Common myeloid progenitor, CD34-positive (primary cell): ENCODE measurements at regions not wholly inside any gene's neighbourhood (a gene's known extent, or its start where the extent isn't known, plus 50 kb on each side); places are given as distances from the start of the nearest gene placed in this dataset.

Source experiments
- CTCF ChIA-PET: fragments of 350-600 bp; sonication (Branson Sonifier 250); formaldehyde crosslinking; loops from one replicate; lab custom pipeline; 2021; ENCODE audit warnings: antibody characterized with exemption; lab: Charles Lee
- POLR2A ChIA-PET: fragments of 350-600 bp; sonication (Branson Sonifier 250); formaldehyde crosslinking; loops from one replicate; lab custom pipeline; 2021; ENCODE audit warnings: antibody characterized with exemption; lab: Charles Lee
- DNase-seq, 3 donors: peaks; one replicate each; pipeline versions ENCODE4 v3.0.0 to v3.0.0-alpha.2; 2013
- H3K27ac ChIP-seq, 2 experiments: 1 replicate in 1 of 2; 2 replicates in 1 of 2; pipeline ENCODE4 v1.7.0; 2013; ENCODE audit warnings: inconsistent platforms in 2 of 2, low read length in 2 of 2, mild to moderate bottlenecking in 2 of 2, low read depth in 1 of 2, moderate library complexity in 1 of 2; ENCODE audit not compliant: severe bottlenecking in 2 of 2, insufficient read depth in 1 of 2, poor library complexity in 1 of 2
- H3K27me3 ChIP-seq, 5 experiments: replicated peaks in 2 of 5; 1 replicate in 3 of 5; 2 replicates in 2 of 5; pipeline versions ENCODE4 v1.6.1 to v1.7.0; 2013; ENCODE audit warnings: low read length in 4 of 5, mild to moderate bottlenecking in 2 of 5, moderate library complexity in 2 of 5, inconsistent platforms in 1 of 5; ENCODE audit not compliant: insufficient read depth in 5 of 5, control insufficient read depth in 4 of 5
- H3K36me3 ChIP-seq, 4 experiments: 1 replicate in 2 of 4; 2 replicates in 2 of 4; pipeline versions ENCODE4 v1.6.1 to v1.7.0; 2013; ENCODE audit warnings: low read length in 3 of 4, control low read depth in 1 of 4, mild to moderate bottlenecking in 1 of 4; ENCODE audit not compliant: control insufficient read depth in 4 of 4, insufficient read depth in 4 of 4
- H3K4me1 ChIP-seq, 4 experiments: 1 replicate in 3 of 4; 2 replicates in 1 of 4; pipeline versions ENCODE4 v1.6.1 to v1.7.1; 2013; ENCODE audit warnings: low read length in 3 of 4, mild to moderate bottlenecking in 3 of 4, control low read depth in 1 of 4, inconsistent platforms in 1 of 4, moderate library complexity in 1 of 4; ENCODE audit not compliant: control insufficient read depth in 4 of 4, insufficient read depth in 4 of 4; ENCODE audit errors: control extremely low read depth in 1 of 4
- H3K4me3 ChIP-seq, 7 experiments: 1 replicate in 4 of 7; 2 replicates in 3 of 7; pipeline versions ENCODE4 v1.5.1 to v1.7.0; 2013; ENCODE audit warnings: mild to moderate bottlenecking in 7 of 7, low read length in 6 of 7, moderate library complexity in 6 of 7, inconsistent platforms in 2 of 7, low read depth in 2 of 7, control low read depth in 1 of 7; ENCODE audit not compliant: insufficient read depth in 4 of 7, control insufficient read depth in 1 of 7; ENCODE audit errors: extremely low read depth in 1 of 7
- H3K9me3 ChIP-seq, 5 experiments: 1 replicate in 4 of 5; 2 replicates in 1 of 5; pipeline versions ENCODE4 v1.6.1 to v1.7.1; 2013; ENCODE audit warnings: low read length in 4 of 5, mild to moderate bottlenecking in 2 of 5, inconsistent platforms in 1 of 5, low read depth in 1 of 5, moderate library complexity in 1 of 5; ENCODE audit not compliant: control insufficient read depth in 4 of 5, insufficient read depth in 2 of 5; ENCODE audit errors: control extremely low read depth in 1 of 5
- WGBS: methylation state at CpG from one replicate; pipeline ENCODE4 v1.1.5; 2013; ENCODE audit not compliant: insufficient coverage; 5-methylcytosine and 5-hydroxymethylcytosine counted together

DNA sequence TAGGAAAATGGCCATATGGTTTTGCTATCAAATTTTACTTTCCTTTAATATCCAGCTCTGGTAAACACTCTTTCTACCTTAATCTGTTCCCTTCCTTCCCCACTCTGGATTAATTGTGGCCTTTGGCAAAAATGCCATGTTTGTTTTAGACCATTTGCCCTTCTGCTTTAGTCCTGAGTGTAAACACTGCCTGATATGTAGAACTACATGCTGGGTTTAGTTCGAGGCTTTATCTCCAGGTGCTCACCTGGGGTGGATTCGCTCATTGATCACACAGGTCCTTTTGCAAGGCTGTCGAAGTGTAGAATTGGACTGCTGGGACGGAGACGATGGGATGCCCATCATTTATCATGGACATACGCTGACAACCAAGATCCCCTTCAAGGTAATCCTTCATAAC lies 94.1 kb downstream of the NOC3L start:
- no peaks in the 10 kb centered on the region for H3K36me3 ChIP-seq
- no peaks in the 10 kb centered on the region for H3K4me1 ChIP-seq
- ChIA-PET POLR2A (no interaction called here), CTCF (no interaction called here)
- no peak for DNase-seq
- 92% methylated on average over 5 of the region's 6 CpGs for WGBS
- peaks cover 2 to 23% (median 3%) of the 10 kb centered on the region in 5 experiments for H3K27me3 ChIP-seq
- peaks cover 0 to 12% (median 11%) of the 10 kb centered on the region in 5 experiments for H3K9me3 ChIP-seq
- H3K27ac ChIP-seq, result no peak overlapping the region
- H3K4me3 ChIP-seq, result no peak overlapping the region

DNA sequence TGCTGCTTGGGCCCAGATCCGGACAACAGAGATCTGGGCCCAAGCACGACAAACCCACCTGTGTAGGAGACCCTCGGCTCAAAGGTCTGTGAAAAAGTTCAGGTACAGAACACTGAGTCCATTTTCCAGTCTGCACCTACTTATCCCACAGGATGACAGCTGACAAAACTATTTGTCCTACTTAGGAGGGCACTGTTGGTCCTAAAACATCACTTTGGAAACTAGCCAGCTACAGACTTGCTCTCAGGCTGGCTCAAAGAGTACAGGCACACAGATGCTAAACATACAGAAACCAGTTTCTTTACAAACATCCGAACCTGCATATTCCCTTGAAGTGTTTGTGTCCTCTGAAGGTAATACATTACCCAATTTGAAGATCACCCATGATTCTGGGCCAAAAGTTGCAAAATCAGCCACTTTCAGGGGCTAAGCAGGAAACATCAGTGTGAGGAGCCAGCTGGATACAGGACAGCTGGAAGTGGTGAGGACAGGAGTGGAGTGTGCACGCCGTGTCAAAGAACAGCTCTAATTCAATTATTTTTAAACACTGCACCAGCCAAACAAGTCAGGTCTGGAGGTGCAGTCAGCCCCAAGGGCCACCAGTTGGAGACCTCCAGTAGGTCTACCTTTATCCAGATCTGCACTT lies 88.5 kb downstream of the NOC3L start:
- Histone ChIP-seq H3K27ac (no peak overlapping the region), H3K27me3 (peaks cover 0 to 20% (median 8%) of the 10 kb centered on the region in 5 experiments), H3K4me1 (no peaks in the 10 kb centered on the region), H3K9me3 (peaks cover 0 to 12% (median 11%) of the 10 kb centered on the region in 5 experiments), H3K4me3 (no peak overlapping the region), H3K36me3 (no peaks in the 10 kb centered on the region)
- DNase-seq, result no peak
- WGBS, result 100% methylated on average over 3 of the region's 6 CpGs
- CTCF ChIA-PET, result interaction anchor here (0.9 to 1.8 kb wide), 2 partner anchors 9 to 47 kb away, joined by 3 to 9 read pairs; no protein-coding TSS in a partner anchor
- POLR2A ChIA-PET, result no interaction called here

DNA sequence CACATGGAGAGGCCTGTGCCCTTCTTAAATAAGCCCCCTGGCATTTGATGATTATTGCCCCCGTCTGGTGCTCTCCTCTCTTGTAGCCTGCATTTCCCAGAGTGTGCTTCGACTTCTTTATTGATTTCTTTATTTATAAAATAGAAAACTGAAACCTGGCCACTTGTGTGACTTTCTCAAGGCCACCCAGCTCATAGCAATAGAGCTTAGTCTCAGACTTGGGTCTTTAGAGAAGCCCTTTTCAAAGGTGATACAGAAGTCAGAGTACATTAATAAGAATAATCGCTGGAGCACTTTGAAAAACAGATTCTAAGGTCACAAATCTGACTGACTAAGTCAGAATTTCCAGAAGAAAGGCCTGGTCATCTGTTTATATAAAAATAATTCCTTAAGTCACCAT lies 86.6 kb downstream of the NOC3L start:
- no peak overlapping the region for H3K27ac ChIP-seq
- WGBS, result no CpG with 5 or more reads among the region's 3 CpGs
- ChIA-PET POLR2A (no interaction called here), CTCF (no interaction called here)
- no peak overlapping the region for H3K4me3 ChIP-seq
- H3K36me3 ChIP-seq, result no peaks in the 10 kb centered on the region
- H3K4me1 ChIP-seq, result no peaks in the 10 kb centered on the region
- H3K27me3 ChIP-seq, result peaks cover 3 to 27% (median 14%) of the 10 kb centered on the region in 5 experiments
- peaks cover 0 to 11% (median 6%) of the 10 kb centered on the region in 5 experiments for H3K9me3 ChIP-seq
- DNase-seq, result no peak

DNA sequence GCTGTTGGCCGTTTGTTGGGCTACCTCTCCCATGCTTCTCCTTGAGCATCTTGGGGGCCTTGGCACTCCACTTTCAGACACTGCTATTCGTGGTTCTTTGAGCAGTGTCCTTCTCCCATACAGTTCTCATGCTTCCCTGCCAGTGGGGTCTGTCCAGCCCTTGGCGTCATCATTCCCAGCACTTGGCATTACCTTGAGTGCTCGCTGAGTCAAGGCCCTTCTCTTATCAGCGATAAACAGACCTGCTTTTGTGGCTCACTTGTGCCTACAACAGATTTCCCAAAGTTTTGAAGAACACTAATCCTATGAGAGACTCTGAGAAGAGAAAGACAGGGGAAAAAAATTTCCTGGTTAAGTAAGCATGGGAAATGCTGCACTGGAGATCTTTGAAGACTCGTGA lies 85.3 kb downstream of the NOC3L start:
- Histone ChIP-seq H3K4me1 (no peaks in the 10 kb centered on the region), H3K4me3 (no peak overlapping the region), H3K9me3 (peaks cover 0 to 8% (median 3%) of the 10 kb centered on the region in 5 experiments), H3K36me3 (no peaks in the 10 kb centered on the region), H3K27ac (no peak overlapping the region), H3K27me3 (peaks cover 5 to 37% (median 20%) of the 10 kb centered on the region in 5 experiments)
- ChIA-PET POLR2A (no interaction called here), CTCF (interaction anchor here (1.6 to 2.4 kb wide), 2 partner anchors 14 to 43 kb away, joined by 5 to 13 read pairs; no protein-coding TSS in a partner anchor)
- no peak for DNase-seq
- WGBS, result 93% methylated on average over 5 of the region's 6 CpGs

- Histone ChIP-seq H3K27ac (no peak overlapping the region), H3K9me3 (no peaks in the 10 kb centered on the region), H3K4me3 (no peak overlapping the region), H3K27me3 (peaks cover 13 to 50% (median 19%) of the 10 kb centered on the region in 5 experiments), H3K36me3 (no peaks in the 10 kb centered on the region), H3K4me1 (no peaks in the 10 kb centered on the region)
- peak; percentile 59 to 77 (median 71) for DNase-seq
- WGBS, result 39% methylated on average over 7 of the region's 14 CpGs
- ChIA-PET POLR2A (no interaction called here), CTCF (interaction anchor here (2.4 kb wide), 1 partner anchor 41 kb away, joined by 13 read pairs; no protein-coding TSS in a partner anchor)
These were observed 82.7 kb downstream of the NOC3L start for GRCh38 chr10:94279835-94280709.

- no peak overlapping the region for H3K27ac ChIP-seq
- H3K27me3 ChIP-seq, result peaks cover 20 to 64% (median 29%) of the 10 kb centered on the region in 5 experiments
- H3K4me1 ChIP-seq, result no peaks in the 10 kb centered on the region
- H3K9me3 ChIP-seq, result no peaks in the 10 kb centered on the region
- DNase-seq, result no peak
- no peak overlapping the region for H3K4me3 ChIP-seq
- no peaks in the 10 kb centered on the region for H3K36me3 ChIP-seq
- WGBS, result 95% methylated on average over 4 of the region's 5 CpGs
- CTCF ChIA-PET, result interaction anchor here (1.0 to 1.5 kb wide), 5 partner anchors 9 to 40 kb away, joined by 3 to 4 read pairs (median 3); no protein-coding TSS in a partner anchor
- POLR2A ChIA-PET, result no interaction called here
These were observed 81.1 kb downstream of the NOC3L start for GRCh38 chr10:94281654-94282053.
